Fibroblast of lung (primary cell): ENCODE measurements at regions not wholly inside any gene's neighbourhood (a gene's known extent, or its start where the extent isn't known, plus 50 kb on each side); places are given as distances from the start of the nearest gene placed in this dataset.

ENCODE experiments used
- EZH2 ChIP-seq: IDR thresholded peaks from 2 replicates; pipeline ENCODE4 v1.5.1; 2012; ENCODE audit warnings: low read length, control low read depth, mild to moderate bottlenecking; ENCODE audit errors: missing control alignments
- TF ChIP-seq, protein P1 (sequence below), 2 donors: IDR thresholded peaks in 1 of 2; conservative IDR thresholded peaks in 1 of 2; 1 replicate in 1 of 2; 2 replicates in 1 of 2; pipeline ENCODE4 v1.5.1; 2011 to 2012; ENCODE audit warnings: low read length in 2 of 2, control low read depth in 1 of 2, inconsistent platforms in 1 of 2, low read depth in 1 of 2, mild to moderate bottlenecking in 1 of 2

DNA sequence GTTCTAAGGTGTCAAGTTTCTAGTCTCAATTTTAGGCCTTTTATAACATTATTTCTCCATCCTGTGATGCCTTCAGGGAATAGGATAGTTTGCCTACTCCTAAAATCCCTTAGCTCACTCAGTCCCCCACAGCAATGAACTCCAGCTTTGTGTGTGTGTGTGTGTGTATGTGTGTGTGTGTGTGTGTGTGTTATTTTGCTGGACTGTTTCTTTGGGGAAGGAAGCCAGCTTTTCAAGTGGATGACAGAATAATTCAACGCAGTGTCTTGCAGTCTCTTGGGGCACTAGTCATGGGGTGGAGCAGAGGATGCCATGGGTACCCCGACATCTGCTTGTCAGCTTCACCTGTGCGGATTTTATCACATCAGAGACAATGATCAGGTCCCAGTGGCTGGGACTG, 262.8 kb upstream of the DAPK1 start:
- TF ChIP-seq, protein P1, sequence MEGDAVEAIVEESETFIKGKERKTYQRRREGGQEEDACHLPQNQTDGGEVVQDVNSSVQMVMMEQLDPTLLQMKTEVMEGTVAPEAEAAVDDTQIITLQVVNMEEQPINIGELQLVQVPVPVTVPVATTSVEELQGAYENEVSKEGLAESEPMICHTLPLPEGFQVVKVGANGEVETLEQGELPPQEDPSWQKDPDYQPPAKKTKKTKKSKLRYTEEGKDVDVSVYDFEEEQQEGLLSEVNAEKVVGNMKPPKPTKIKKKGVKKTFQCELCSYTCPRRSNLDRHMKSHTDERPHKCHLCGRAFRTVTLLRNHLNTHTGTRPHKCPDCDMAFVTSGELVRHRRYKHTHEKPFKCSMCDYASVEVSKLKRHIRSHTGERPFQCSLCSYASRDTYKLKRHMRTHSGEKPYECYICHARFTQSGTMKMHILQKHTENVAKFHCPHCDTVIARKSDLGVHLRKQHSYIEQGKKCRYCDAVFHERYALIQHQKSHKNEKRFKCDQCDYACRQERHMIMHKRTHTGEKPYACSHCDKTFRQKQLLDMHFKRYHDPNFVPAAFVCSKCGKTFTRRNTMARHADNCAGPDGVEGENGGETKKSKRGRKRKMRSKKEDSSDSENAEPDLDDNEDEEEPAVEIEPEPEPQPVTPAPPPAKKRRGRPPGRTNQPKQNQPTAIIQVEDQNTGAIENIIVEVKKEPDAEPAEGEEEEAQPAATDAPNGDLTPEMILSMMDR (conservative IDR thresholded peaks at IDR 0.05 in 1 of 2, IDR thresholded peaks at IDR 0.05 in 1 of 2; ENCODE audit: low read depth in 1 of 2, low read length in 2 of 2), result no peak
- no peak for TF ChIP-seq EZH2
